HepG2 (cell line): ENCODE measurements at regions not wholly inside any gene's neighbourhood (a gene's known extent, or its start where the extent isn't known, plus 50 kb on each side); places are given as distances from the start of the nearest gene placed in this dataset.

Experiments used
- HBP1 ChIP-seq: IDR thresholded peaks from 2 replicates; pipeline ENCODE4 v1.6.1; 2016; ENCODE audit warnings: low read depth, control low read depth
- HOXA9 ChIP-seq: sonication (generic); formaldehyde crosslinking; IDR thresholded peaks from 2 replicates; pipeline ENCODE4 v1.8.1; 2022; ENCODE audit warnings: missing genetic modification reagents, mild to moderate bottlenecking, moderate library complexity, borderline replicate concordance
- POGK ChIP-seq: sonication (generic); formaldehyde crosslinking; conservative IDR thresholded peaks from 2 replicates; pipeline ENCODE4 v1.8.0; 2022; ENCODE audit warnings: mild to moderate bottlenecking, moderate library complexity, missing genetic modification reagents
- SMC3 ChIP-seq: IDR thresholded peaks from 2 replicates; pipeline ENCODE4 v1.6.1; 2011; ENCODE audit warnings: low read length, improper control_type of control experiment
- THRA ChIP-seq: sonication (generic); formaldehyde crosslinking; IDR thresholded peaks from 2 replicates; pipeline ENCODE4 v1.4.0; 2020; ENCODE audit warnings: missing genetic modification reagents, borderline replicate concordance
- U2AF2 ChIP-seq: fragments of 200-400 bp; formaldehyde crosslinking; IDR thresholded peaks from 2 replicates; pipeline ENCODE4 v1.6.1; 2017; ENCODE audit warnings: low read depth, mild to moderate bottlenecking, low read length
- ZNF142 ChIP-seq: sonication (generic); formaldehyde crosslinking; IDR thresholded peaks from 2 replicates; pipeline ENCODE4 v1.4.0; 2020; ENCODE audit warnings: missing genetic modification reagents

GRCh38 chr7:65251851-65252620 lies 121.6 kb upstream of the ZNF92 start (continued):
- TF ChIP-seq U2AF2 (no peak), SMC3 (no peak), THRA (CRISPR knock-in tag) (no peak), POGK (CRISPR knock-in tag) (peak; percentile 62; the same call in 1 of the 2 replicates), HBP1 (no peak), HOXA9 (CRISPR knock-in tag) (no peak), ZNF142 (CRISPR knock-in tag) (peak; percentile 74)
